ENCODE measurements at regions not wholly inside any gene's neighbourhood (a gene's known extent, or its start where the extent isn't known, plus 50 kb on each side); places are given as distances from the start of the nearest gene placed in this dataset.

GRCh38 chr5:124995421-124995820, 249.0 kb upstream of the ZNF608 start:
- TF ChIP-seq FOXM1 (IDR thresholded peaks at IDR 0.05; ENCODE audit: borderline replicate concordance, low read depth) (no peak), CEBPB (IDR thresholded peaks at IDR 0.05) (no peak), CREB1 (IDR thresholded peaks at IDR 0.05; ENCODE audit: low read depth) (no peak), YY1 (IDR thresholded peaks at IDR 0.05; ENCODE audit: low read depth) (no peak), EP300 (IDR thresholded peaks at IDR 0.05; ENCODE audit: borderline replicate concordance) (no peak), TEAD4 (IDR thresholded peaks at IDR 0.05) (no peak), REST (IDR thresholded peaks at IDR 0.05; ENCODE audit: low read depth) (no peak), USF1 (IDR thresholded peaks at IDR 0.05) (no peak), MAX (IDR thresholded peaks at IDR 0.05) (no peak), RAD21 (IDR thresholded peaks at IDR 0.05; ENCODE audit: low read depth) (no peak), TCF12 (IDR thresholded peaks at IDR 0.05; ENCODE audit: low read depth) (no peak)

- TF ChIP-seq YY1 (IDR thresholded peaks at IDR 0.05; ENCODE audit: low read depth) (no peak), EGR1 (IDR thresholded peaks at IDR 0.05) (no peak), FOXM1 (IDR thresholded peaks at IDR 0.05; ENCODE audit: borderline replicate concordance, low read depth) (no peak), NFIC (IDR thresholded peaks at IDR 0.05) (no peak), TAF1 (IDR thresholded peaks at IDR 0.05; ENCODE audit: low read depth) (no peak), CEBPB (IDR thresholded peaks at IDR 0.05) (no peak), CREB1 (IDR thresholded peaks at IDR 0.05; ENCODE audit: low read depth) (no peak), USF1 (IDR thresholded peaks at IDR 0.05) (no peak), TEAD4 (IDR thresholded peaks at IDR 0.05) (no peak), MAX (IDR thresholded peaks at IDR 0.05) (no peak), TCF12 (IDR thresholded peaks at IDR 0.05; ENCODE audit: low read depth) (no peak), EP300 (IDR thresholded peaks at IDR 0.05; ENCODE audit: borderline replicate concordance) (no peak), REST (IDR thresholded peaks at IDR 0.05; ENCODE audit: low read depth) (no peak), ZBTB7A (IDR thresholded peaks at IDR 0.05; ENCODE audit: low read depth) (no peak), RAD21 (IDR thresholded peaks at IDR 0.05; ENCODE audit: low read depth) (no peak)
These were observed 249.8 kb upstream of the ZNF608 start for GRCh38 chr5:124996023-124996763.

- no peak for TF ChIP-seq USF1 (IDR thresholded peaks at IDR 0.05)
- no peak for TF ChIP-seq CREB1 (IDR thresholded peaks at IDR 0.05; ENCODE audit: low read depth)
- peak; percentile 89 for TF ChIP-seq TEAD4 (IDR thresholded peaks at IDR 0.05)
- TF ChIP-seq TCF12 (IDR thresholded peaks at IDR 0.05; ENCODE audit: low read depth) = no peak
- peak; percentile 57; the same call in 1 of the 2 replicates for TF ChIP-seq FOXM1 (IDR thresholded peaks at IDR 0.05; ENCODE audit: borderline replicate concordance, low read depth)
- no peak for TF ChIP-seq YY1 (IDR thresholded peaks at IDR 0.05; ENCODE audit: low read depth)
- TF ChIP-seq CEBPB (IDR thresholded peaks at IDR 0.05) = peak; percentile 87
- TF ChIP-seq MAX (IDR thresholded peaks at IDR 0.05) = no peak
- no peak for TF ChIP-seq REST (IDR thresholded peaks at IDR 0.05; ENCODE audit: low read depth)
- no peak for TF ChIP-seq RAD21 (IDR thresholded peaks at IDR 0.05; ENCODE audit: low read depth)
- no peak for TF ChIP-seq ZBTB7A (IDR thresholded peaks at IDR 0.05; ENCODE audit: low read depth)
- peak; percentile 66 for TF ChIP-seq EP300 (IDR thresholded peaks at IDR 0.05; ENCODE audit: borderline replicate concordance)
- TF ChIP-seq EGR1 (IDR thresholded peaks at IDR 0.05) = no peak
- TF ChIP-seq NFIC (IDR thresholded peaks at IDR 0.05) = peak; percentile 41; the same call in 1 of the 2 replicates
- no peak for TF ChIP-seq TAF1 (IDR thresholded peaks at IDR 0.05; ENCODE audit: low read depth)
These were observed 250.3 kb upstream of the ZNF608 start for GRCh38 chr5:124996764-124997077.
